ENCODE measurements at regions not wholly inside any gene's neighbourhood (a gene's known extent, or its start where the extent isn't known, plus 50 kb on each side); places are given as distances from the start of the nearest gene placed in this dataset.

DNA sequence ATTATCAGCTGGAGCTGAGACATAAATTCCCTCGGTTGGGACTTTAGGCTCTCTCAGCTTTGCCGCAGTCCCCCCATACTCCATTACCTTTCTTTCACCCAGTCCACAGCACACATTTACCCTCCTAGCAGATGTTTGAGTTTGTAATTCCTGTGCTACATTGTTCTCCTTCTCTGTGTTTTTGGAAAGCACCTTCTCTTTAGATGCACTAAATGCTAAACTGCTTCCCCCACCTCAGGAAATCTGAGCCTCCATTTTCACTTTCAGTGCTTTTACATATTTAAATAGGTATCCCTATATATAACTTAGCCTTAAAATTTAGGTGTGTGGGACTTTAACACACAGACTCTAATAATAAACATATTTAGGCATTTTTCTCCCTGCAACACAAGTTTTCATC lies 356.9 kb downstream of the NFIB start:
- H3K4me3 Mint-ChIP-seq, result no peak overlapping the region
- ChIA-PET POLR2A (no interaction called here), CTCF (no interaction called here)
- DNase-seq, result no peak
- no peak overlapping the region for H3K27ac Mint-ChIP-seq
- ATAC-seq, result no peak
- H3K9me3 Mint-ChIP-seq (ENCODE audit: insufficient read depth), result no peaks in the 10 kb centered on the region
- no peaks in the 10 kb centered on the region for H3K27me3 Mint-ChIP-seq (ENCODE audit: low read depth)
- H3K36me3 Mint-ChIP-seq (ENCODE audit: low read depth), result no peaks in the 10 kb centered on the region
- H3K4me1 Mint-ChIP-seq (ENCODE audit: low read depth), result no peaks in the 10 kb centered on the region

DNA sequence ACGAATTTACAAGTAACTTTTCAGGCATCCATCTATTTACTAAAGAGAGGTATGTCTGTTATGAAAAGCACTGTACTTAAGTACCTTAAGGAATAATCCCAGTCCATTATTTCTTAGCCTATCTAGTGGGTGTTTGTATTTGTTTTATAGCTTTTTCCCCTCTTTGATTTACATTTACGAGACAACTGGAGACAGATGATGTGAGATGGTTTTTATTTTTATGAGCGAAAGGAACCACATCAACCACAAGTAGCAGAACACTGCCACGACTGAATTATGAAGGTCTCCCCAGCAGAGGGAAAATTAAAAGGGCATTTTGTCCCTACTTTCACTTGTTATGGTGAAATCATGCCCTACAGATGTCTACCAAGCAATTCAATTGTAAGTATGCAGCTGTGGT lies 357.8 kb downstream of the NFIB start:
- DNase-seq, result no peak
- Mint-ChIP-seq H3K27me3 (ENCODE audit: low read depth) (no peaks in the 10 kb centered on the region), H3K4me1 (ENCODE audit: low read depth) (no peaks in the 10 kb centered on the region), H3K4me3 (no peak overlapping the region), H3K9me3 (ENCODE audit: insufficient read depth) (no peaks in the 10 kb centered on the region), H3K36me3 (ENCODE audit: low read depth) (no peaks in the 10 kb centered on the region), H3K27ac (no peak overlapping the region)
- CTCF ChIA-PET, result no interaction called here
- ATAC-seq, result no peak
- POLR2A ChIA-PET, result no interaction called here

DNA sequence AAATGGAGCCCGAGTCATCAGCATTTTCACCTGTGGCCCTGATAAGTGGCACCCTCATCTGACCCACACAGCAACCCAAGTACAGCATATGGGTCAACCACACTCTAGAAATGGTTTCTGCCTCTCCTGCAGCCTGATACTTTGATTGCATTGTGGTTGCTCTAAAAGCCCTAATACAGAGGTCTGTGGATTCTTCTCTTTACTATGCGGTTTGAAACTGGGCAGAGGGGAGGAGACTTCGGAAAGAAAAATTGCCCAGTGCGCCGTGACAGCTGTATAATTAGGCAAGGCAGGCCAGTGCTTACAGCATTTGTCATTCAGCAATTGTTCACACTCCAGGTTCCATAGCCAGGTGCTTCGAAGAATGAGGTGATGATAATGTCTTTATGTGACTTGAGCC lies 361.0 kb downstream of the NFIB start:
- ChIA-PET CTCF (no interaction called here), POLR2A (no interaction called here)
- no peaks in the 10 kb centered on the region for H3K4me1 Mint-ChIP-seq (ENCODE audit: low read depth)

DNA sequence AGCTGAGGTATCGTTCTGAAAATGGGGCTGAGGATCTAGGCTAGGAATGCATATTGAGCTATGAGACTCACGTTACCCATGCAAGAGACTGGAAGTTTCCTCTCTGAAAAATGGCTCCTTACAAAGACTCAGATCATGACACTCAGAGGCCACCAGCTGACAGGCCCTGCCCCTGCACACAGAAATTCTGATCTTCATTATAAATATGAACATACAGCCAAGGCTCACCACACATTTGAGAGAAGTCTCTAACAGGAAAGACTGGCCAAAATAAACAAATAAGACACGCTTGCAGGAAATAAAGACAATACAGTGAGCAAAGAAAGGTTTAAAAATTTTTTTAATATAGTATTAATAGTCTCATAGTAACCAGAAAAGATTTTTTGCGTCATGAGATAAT lies 365.9 kb downstream of the NFIB start:
- no peaks in the 10 kb centered on the region for H3K27me3 Mint-ChIP-seq (ENCODE audit: low read depth)
- POLR2A ChIA-PET, result no interaction called here
- CTCF ChIA-PET, result no interaction called here
- DNase-seq, result no peak
- no peaks in the 10 kb centered on the region for H3K4me1 Mint-ChIP-seq (ENCODE audit: low read depth)
- peaks cover 3% of the 10 kb centered on the region for H3K9me3 Mint-ChIP-seq (ENCODE audit: insufficient read depth)
- no peaks in the 10 kb centered on the region for H3K36me3 Mint-ChIP-seq (ENCODE audit: low read depth)
- H3K27ac Mint-ChIP-seq, result no peak overlapping the region
- ATAC-seq, result no peak
- no peak overlapping the region for H3K4me3 Mint-ChIP-seq

More for the DNA sequence above, 361.0 kb downstream of the NFIB start:
- Mint-ChIP-seq H3K36me3 (ENCODE audit: low read depth) (no peaks in the 10 kb centered on the region), H3K4me3 (no peak overlapping the region), H3K27me3 (ENCODE audit: low read depth) (no peaks in the 10 kb centered on the region), H3K27ac (no peak overlapping the region), H3K9me3 (ENCODE audit: insufficient read depth) (peaks cover 3% of the 10 kb centered on the region)
- DNase-seq, result no peak
- ATAC-seq, result no peak

DNA sequence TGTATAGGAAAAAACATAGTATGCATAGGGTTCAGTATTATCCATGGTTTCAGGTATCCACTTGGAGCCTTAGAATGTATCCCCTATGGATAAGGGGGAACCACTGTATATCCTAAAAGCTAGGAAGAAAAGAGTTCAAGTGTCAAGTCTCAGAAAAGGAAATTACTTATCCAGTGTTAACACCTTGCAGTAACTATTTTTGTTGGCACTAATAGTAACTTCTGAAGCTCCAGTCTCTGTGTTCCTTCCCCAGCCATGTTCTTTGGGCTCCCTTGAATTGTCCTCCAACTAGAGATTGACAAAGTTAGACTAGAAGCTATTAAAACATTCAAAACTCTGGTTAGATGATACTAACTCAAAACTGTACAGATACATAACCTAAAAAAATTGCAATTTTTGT lies 370.8 kb downstream of the NFIB start:
- Mint-ChIP-seq H3K36me3 (ENCODE audit: low read depth) (no peaks in the 10 kb centered on the region), H3K9me3 (ENCODE audit: insufficient read depth) (peaks cover 4% of the 10 kb centered on the region), H3K4me3 (no peak overlapping the region), H3K4me1 (ENCODE audit: low read depth) (no peaks in the 10 kb centered on the region), H3K27ac (no peak overlapping the region), H3K27me3 (ENCODE audit: low read depth) (no peaks in the 10 kb centered on the region)
- ChIA-PET CTCF (no interaction called here), POLR2A (no interaction called here)
- DNase-seq, result no peak
- no peak for ATAC-seq

DNA sequence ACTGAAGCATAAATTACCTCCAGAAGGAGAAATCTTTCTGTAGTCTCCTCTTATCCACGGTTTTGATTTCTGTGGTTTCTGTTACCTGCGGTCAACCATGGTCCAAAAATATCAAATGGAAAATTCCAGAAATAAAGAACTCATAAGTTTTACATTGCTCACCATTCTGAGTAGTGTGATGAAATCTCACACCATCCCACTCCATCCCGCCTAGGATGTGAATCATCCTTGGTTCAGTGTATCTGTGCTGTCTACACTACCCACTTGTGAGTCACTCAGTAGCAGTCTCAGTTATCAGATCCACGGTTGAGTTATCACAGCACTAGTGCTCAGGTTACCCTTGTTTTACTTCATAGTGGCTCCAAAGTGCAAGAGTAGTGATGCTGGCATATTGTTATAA lies 371.2 kb downstream of the NFIB start:
- H3K4me1 Mint-ChIP-seq (ENCODE audit: low read depth), result no peaks in the 10 kb centered on the region

DNA sequence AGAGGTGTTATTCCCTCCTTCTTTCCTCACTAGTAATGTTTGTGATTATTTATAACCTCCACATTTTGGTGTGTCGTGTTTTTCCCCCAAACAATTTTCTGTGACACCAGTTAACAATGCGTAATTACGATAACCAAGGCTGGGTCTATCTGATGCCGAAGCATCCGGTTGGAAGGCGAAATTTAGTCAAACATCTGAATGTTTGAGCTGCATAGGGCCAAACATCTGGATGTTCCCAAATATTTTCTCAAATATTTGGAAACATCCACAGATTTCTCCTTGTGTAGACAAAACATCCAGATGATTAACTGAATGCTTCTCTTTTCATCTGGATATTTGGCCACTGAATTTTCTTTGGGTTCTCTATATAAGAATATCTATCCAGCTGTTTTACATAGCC lies 371.7 kb downstream of the NFIB start:
- POLR2A ChIA-PET, result no interaction called here
- CTCF ChIA-PET, result no interaction called here
- ATAC-seq (no peak), DNase-seq (no peak)
- H3K36me3 Mint-ChIP-seq (ENCODE audit: low read depth), result no peaks in the 10 kb centered on the region
- H3K4me1 Mint-ChIP-seq (ENCODE audit: low read depth), result no peaks in the 10 kb centered on the region
- no peak overlapping the region for H3K4me3 Mint-ChIP-seq
- H3K27ac Mint-ChIP-seq, result no peak overlapping the region
- peaks cover 4% of the 10 kb centered on the region for H3K9me3 Mint-ChIP-seq (ENCODE audit: insufficient read depth)
- H3K27me3 Mint-ChIP-seq (ENCODE audit: low read depth), result no peaks in the 10 kb centered on the region

More for the DNA sequence above, 371.2 kb downstream of the NFIB start:
- no peak for DNase-seq
- Mint-ChIP-seq H3K27me3 (ENCODE audit: low read depth) (no peaks in the 10 kb centered on the region), H3K9me3 (ENCODE audit: insufficient read depth) (peaks cover 4% of the 10 kb centered on the region), H3K36me3 (ENCODE audit: low read depth) (no peaks in the 10 kb centered on the region), H3K4me3 (no peak overlapping the region), H3K27ac (no peak overlapping the region)
- no peak for ATAC-seq
- POLR2A ChIA-PET, result no interaction called here
- CTCF ChIA-PET, result no interaction called here

DNA sequence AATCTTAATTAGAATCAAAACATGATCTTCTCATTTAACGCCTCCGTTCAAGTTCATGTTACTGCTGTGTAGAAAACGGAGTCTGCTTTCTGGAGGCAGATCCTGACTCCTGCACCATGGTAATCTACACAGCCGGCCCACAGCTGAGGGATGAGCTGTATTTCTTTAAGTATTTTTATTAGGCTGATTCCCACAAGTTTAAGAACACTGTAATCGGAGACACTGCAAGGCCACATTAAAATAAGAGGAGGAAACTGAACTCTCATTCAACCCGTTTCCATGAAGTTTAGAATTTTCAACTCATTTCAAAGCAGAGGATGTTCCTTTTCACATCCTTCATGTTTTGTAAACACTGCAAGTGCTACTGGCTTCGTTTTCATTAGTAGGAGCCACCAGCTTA lies 372.2 kb downstream of the NFIB start:
- no peaks in the 10 kb centered on the region for H3K4me1 Mint-ChIP-seq (ENCODE audit: low read depth)
- CTCF ChIA-PET, result no interaction called here
- no peak overlapping the region for H3K27ac Mint-ChIP-seq
- ATAC-seq (no peak), DNase-seq (no peak)
- POLR2A ChIA-PET, result no interaction called here
- H3K36me3 Mint-ChIP-seq (ENCODE audit: low read depth), result no peaks in the 10 kb centered on the region
- H3K9me3 Mint-ChIP-seq (ENCODE audit: insufficient read depth), result peaks cover 4% of the 10 kb centered on the region
- H3K27me3 Mint-ChIP-seq (ENCODE audit: low read depth), result no peaks in the 10 kb centered on the region
- H3K4me3 Mint-ChIP-seq, result no peak overlapping the region

DNA sequence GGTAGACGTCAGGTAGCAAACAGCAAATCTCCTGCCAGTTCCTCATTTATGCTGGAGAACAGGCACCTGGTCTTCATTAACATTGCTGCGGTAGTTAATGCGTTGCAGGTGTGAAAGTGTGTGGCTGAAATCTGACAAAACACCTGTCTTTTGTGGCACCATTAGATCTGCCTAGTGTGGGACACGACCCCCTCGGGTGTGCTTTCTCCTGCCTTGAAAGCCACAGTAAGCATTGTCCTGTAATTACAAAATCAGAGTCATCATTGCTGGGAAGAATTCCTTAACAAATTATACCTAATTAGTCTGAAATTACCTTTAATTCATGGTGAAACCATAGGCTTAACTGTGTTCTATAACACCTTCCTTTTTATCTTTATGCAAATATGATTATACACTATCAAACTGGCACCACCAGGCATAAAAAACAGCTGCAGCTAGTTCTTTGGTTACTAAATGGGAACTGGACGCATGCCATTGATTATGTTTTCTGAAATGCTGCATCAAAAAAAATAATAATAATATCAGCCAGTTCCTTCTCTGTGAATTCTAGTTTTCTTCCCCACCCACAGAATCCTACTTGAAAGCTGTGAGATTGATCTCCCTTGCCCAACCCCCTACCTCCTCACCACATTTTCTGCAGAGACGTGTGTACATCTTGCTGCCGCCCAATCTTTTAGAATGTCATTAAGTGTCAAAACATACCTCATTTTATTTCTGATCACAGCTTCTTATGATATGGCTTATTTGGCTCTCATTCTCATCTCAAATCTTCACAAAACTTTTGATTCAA lies 374.0 kb downstream of the NFIB start:
- Mint-ChIP-seq H3K27ac (no peak overlapping the region), H3K27me3 (ENCODE audit: low read depth) (no peaks in the 10 kb centered on the region), H3K4me3 (no peak overlapping the region), H3K4me1 (ENCODE audit: low read depth) (no peaks in the 10 kb centered on the region), H3K36me3 (ENCODE audit: low read depth) (no peaks in the 10 kb centered on the region), H3K9me3 (ENCODE audit: insufficient read depth) (peaks cover 4% of the 10 kb centered on the region)
- POLR2A ChIA-PET, result no interaction called here
- no peak for ATAC-seq
- no peak for DNase-seq
- CTCF ChIA-PET, result no interaction called here

DNA sequence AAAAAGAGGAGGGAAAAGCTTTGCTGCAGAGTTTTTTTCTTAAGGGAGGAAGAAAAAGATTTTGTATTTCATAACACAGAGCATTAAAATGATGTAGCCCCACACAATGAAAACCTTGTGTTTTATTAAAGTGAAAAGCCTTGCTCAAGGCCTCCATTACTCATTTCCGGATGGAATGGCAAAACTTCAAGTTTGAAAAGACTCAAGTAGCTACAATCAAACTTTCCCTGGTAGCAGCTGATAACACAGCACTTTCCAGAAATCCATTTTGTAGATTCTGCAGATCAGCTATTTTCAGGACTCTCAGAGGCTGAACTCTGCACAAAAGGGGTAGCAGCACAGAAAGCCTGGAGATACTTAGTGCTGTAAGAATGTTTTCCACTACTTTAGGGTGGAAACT lies 374.8 kb downstream of the NFIB start:
- ChIA-PET CTCF (no interaction called here), POLR2A (no interaction called here)
- Mint-ChIP-seq H3K27ac (no peak overlapping the region), H3K4me1 (ENCODE audit: low read depth) (no peaks in the 10 kb centered on the region), H3K4me3 (no peak overlapping the region), H3K36me3 (ENCODE audit: low read depth) (no peaks in the 10 kb centered on the region), H3K27me3 (ENCODE audit: low read depth) (no peaks in the 10 kb centered on the region), H3K9me3 (ENCODE audit: insufficient read depth) (peaks cover 4% of the 10 kb centered on the region)
- ATAC-seq (no peak), DNase-seq (no peak)

DNA sequence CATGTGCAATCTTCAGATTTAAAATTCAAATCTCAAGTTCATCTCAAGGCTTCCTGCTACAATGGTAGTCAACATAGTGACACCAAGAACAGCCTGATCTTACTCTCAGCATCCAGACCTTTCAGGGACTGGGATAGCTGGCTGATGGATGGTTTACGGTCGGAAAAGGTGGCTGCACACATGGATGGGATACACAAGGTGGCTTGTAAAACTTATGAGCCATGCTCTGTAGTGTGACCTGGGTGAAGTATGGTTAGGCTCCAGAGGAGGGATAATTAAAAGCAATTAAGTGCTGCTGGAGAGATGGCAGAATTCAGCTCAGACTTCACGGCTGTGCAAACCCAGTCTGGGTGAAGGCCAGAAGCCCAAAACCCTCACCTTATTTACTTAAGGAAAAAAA lies 379.5 kb downstream of the NFIB start:
- ATAC-seq (no peak), DNase-seq (no peak)
- POLR2A ChIA-PET, result no interaction called here
- H3K4me3 Mint-ChIP-seq, result no peak overlapping the region
- no peaks in the 10 kb centered on the region for H3K27me3 Mint-ChIP-seq (ENCODE audit: low read depth)
- H3K4me1 Mint-ChIP-seq (ENCODE audit: low read depth), result no peaks in the 10 kb centered on the region
- H3K27ac Mint-ChIP-seq, result no peak overlapping the region
- H3K9me3 Mint-ChIP-seq (ENCODE audit: insufficient read depth), result no peaks in the 10 kb centered on the region
- H3K36me3 Mint-ChIP-seq (ENCODE audit: low read depth), result no peaks in the 10 kb centered on the region
- CTCF ChIA-PET, result no interaction called here

DNA sequence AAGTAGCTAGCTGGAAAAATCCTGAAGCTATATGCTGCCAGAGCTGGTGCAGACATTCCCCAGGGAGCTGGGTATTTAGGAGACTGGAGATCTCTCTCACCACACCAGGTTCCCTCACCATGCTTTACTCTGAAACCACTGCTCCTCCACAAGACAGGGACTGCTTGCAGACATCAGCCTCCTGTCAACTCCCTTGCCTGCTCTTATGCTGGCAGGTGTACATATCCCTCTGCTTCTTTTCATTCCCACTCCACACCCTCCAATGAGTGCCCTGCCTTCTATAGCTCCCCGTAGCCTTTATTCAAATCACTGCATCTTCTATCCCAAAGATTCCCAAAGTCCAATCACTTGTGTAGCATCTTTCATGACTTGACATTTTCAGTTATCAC lies 380.7 kb downstream of the NFIB start:
- DNase-seq, result no peak
- Mint-ChIP-seq H3K36me3 (ENCODE audit: low read depth) (no peaks in the 10 kb centered on the region), H3K27me3 (ENCODE audit: low read depth) (no peaks in the 10 kb centered on the region), H3K27ac (no peak overlapping the region), H3K4me1 (ENCODE audit: low read depth) (no peaks in the 10 kb centered on the region), H3K4me3 (no peak overlapping the region), H3K9me3 (ENCODE audit: insufficient read depth) (no peaks in the 10 kb centered on the region)
- no peak for ATAC-seq
- ChIA-PET CTCF (no interaction called here), POLR2A (no interaction called here)

DNA sequence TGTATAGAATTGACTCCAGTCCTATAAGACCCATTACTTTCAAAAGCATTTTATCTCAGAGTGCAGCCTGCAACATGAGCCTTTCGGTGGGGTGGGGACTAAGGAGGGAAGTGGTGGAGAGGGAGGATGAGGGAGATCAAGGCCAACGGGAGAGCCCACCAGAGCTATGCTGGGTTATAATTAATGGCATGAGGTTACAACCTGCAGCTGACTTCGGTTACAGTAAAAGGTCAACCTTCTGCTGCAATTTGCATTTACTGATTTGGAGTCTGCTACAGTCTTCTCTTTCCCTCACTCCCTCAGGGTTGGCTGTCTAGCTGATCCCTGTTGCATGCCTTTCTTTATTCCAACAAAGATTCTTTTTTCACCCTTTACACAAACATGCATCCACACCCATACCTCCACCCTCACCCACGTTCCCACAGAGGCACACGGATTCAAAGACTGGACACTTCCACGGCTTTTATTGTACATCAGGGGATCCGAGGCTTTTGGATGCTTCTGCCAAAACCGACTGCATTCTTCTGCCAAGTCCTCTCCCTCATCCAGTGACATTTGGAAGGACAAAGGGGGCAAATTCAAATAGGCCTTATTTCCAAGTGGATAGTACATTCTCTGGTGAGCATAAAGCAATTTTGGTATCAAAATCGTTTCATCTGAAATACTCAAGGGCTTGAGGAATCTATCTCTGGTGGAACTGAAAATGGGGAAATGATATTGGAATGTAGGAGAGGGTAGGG lies 381.2 kb downstream of the NFIB start:
- no peak for ATAC-seq
- no peaks in the 10 kb centered on the region for H3K9me3 Mint-ChIP-seq (ENCODE audit: insufficient read depth)
- H3K27me3 Mint-ChIP-seq (ENCODE audit: low read depth), result no peaks in the 10 kb centered on the region
- no peaks in the 10 kb centered on the region for H3K36me3 Mint-ChIP-seq (ENCODE audit: low read depth)
- H3K4me3 Mint-ChIP-seq, result no peak overlapping the region
- DNase-seq, result no peak
- CTCF ChIA-PET, result no interaction called here
- H3K4me1 Mint-ChIP-seq (ENCODE audit: low read depth), result no peaks in the 10 kb centered on the region
- H3K27ac Mint-ChIP-seq, result no peak overlapping the region
- POLR2A ChIA-PET, result no interaction called here
